NOMO-1 treated with DMSO at 0.1 percent for 48 hours (cell line): ENCODE measurements at regions not wholly inside any gene's neighbourhood (a gene's known extent, or its start where the extent isn't known, plus 50 kb on each side); places are given as distances from the start of the nearest gene placed in this dataset.

Source experiments
- DNase-seq: peaks from one replicate; lab custom pipeline; 2025; ENCODE audit not compliant: unreplicated experiment; lab: John Stamatoyannopoulos, UW

- DNase-seq: no peak
These were observed 769.1 kb downstream of the QKI start for GRCh38 chr6:164183556-164184123.

GRCh38 chr6:164178679-164179332 is 764.3 kb downstream of the QKI start:
- DNase-seq: no peak

GRCh38 chr6:164169355-164169754 is 754.8 kb downstream of the QKI start:
- no peak for DNase-seq

DNA sequence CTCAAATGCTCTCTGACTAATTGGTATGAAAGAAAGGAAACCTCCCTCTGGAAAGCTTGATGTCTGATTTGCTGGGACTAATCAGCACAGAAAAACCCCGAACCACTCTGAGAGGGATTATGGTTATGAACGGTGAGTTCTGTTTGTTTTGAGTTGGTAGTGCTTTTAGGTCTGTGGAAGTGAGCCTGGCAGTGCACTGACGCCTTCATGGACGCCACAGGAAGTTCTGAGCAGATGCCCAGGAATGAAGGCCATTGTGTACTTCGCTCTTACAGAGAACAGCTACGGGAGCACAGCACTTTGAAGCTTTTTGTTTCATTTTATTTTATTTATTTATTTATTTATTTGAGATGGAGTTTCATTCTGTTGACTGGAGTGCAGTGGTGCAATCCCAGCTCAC is 754.1 kb downstream of the QKI start:
- no peak for DNase-seq

- DNase-seq: no peak
These were observed 753.4 kb downstream of the QKI start for GRCh38 chr6:164167873-164168405.

- DNase-seq: no peak
These were observed 752.5 kb downstream of the QKI start for GRCh38 chr6:164166996-164167395.

- no peak for DNase-seq
These were observed 752.0 kb downstream of the QKI start for GRCh38 chr6:164166515-164166914.

- no peak for DNase-seq
These were observed 750.4 kb downstream of the QKI start for GRCh38 chr6:164164876-164165275.

GRCh38 chr6:164163239-164163638 is 748.7 kb downstream of the QKI start:
- DNase-seq: no peak

DNA sequence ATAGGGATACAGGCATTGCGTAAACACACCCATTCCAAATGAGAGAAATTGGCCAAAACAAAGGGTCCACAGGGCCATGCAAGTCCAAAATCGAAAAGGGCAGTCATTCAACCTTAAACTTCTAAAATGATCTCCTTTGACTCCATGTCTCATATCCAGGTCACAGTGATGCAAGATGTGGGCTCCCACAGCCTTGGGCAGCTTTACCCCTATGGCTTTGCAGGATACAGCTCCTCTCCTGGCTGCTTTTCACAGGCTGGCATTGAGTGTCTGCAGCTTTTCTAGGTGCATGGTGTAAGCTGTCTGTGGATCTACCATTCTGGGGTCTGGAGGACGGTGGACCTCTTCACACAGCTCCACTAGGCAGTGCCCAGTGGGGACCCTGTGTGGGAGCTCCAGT is 744.5 kb downstream of the QKI start:
- no peak for DNase-seq

- DNase-seq: no peak
These were observed 740.1 kb downstream of the QKI start for GRCh38 chr6:164154588-164154987.

DNA sequence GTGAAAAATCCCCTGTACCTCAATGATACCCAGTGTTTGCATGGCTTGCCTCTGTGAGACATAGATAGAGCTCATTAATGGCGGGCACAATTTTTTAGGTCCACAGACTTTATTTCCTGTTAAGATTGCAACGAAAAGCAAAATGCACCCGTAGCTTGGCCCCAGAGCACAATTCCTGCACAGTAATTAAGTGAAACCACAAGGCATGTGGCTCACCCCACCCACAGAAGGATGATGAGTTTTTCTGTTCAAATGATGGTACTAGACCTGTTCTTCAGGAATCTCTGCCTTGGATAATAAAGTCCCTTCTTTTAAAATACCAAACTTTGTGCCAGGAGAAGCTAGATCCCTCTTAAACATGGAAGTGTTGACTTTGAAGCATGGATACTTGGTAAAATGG is 738.1 kb downstream of the QKI start:
- DNase-seq: no peak

GRCh38 chr6:164151161-164152120 is 736.9 kb downstream of the QKI start:
- no peak for DNase-seq

DNA sequence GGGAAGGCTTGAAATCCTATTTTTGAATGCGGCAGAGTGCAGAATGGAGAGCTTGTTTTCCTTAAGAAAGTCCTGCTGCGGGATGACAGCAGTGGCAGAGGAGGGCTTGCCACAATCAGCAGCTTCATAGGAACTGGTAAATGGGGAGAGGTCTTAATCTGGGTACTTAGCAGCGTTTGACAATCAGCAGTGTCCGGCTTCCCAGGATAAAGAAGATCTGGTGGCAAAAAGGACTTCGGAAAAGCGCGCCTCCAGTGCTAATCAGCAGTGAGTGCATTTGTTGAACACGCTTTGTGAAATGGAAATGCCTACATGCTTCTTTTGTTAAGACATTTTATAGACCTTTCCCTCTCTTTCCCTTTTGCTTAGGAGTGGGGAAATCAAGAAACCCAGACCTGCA is 735.7 kb downstream of the QKI start:
- no peak for DNase-seq

GRCh38 chr6:164148788-164149187 is 734.3 kb downstream of the QKI start:
- DNase-seq: no peak

GRCh38 chr6:164144316-164144715 is 729.8 kb downstream of the QKI start:
- DNase-seq: no peak

- DNase-seq: no peak
These were observed 727.8 kb downstream of the QKI start for GRCh38 chr6:164142322-164142721.

DNA sequence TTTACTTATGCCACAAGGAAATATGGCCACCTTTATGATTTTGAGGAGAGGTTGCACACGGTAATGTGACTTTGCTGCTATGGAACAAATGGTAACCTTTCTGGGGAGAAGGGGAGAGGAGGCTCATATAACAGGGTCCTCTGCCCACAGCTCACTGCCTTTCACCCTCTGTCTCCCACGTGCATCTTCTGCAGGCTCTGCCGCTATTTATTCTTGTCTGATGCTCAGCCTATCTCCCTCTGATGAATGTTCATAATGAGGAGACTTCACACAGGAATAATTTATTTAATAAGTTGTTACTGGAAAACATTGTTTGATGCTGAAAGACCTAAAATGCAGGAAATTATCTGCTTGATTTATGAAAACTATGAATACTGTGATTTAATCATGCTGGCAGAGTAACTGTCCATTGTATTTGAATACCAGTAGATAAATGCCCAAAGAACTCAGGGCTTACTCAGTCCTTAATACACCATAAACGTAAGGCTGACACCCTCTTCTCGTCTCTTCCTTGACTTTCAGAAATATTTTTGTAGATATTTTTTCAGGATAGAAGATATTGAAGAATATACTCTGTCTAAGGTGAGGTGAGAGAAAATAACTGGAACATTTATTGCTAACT is 721.1 kb downstream of the QKI start:
- DNase-seq: no peak

GRCh38 chr6:164133095-164133494 is 718.6 kb downstream of the QKI start:
- DNase-seq: no peak

DNA sequence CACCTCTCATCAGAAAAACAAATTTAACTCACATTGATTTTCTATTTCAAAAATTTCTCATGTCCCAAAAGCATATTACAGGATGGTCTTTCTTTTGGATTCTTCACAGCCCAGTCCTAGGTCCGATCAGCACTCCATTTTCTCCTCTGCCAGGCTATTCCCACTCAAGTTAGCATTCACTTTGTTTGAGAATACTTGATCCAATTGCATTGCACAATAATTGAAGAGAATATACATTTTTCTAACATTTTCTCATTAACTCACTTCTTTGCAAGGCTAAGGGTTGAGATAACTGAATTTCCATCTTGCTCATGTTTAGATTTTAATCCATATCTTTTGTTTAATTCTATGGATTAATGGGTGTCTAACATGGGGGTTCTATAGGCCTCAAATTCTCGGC is 716.1 kb downstream of the QKI start:
- no peak for DNase-seq

- no peak for DNase-seq
These were observed 715.6 kb downstream of the QKI start for GRCh38 chr6:164130151-164130550.
